ENCODE measurements at regions not wholly inside any gene's neighbourhood (a gene's known extent, or its start where the extent isn't known, plus 50 kb on each side); places are given as distances from the start of the nearest gene placed in this dataset.
"Not testable (repeated sequence)": the region's sequence is repeated elsewhere in the genome, so short reads cannot be mapped to it uniquely, and the experiment has no call there.

DNA sequence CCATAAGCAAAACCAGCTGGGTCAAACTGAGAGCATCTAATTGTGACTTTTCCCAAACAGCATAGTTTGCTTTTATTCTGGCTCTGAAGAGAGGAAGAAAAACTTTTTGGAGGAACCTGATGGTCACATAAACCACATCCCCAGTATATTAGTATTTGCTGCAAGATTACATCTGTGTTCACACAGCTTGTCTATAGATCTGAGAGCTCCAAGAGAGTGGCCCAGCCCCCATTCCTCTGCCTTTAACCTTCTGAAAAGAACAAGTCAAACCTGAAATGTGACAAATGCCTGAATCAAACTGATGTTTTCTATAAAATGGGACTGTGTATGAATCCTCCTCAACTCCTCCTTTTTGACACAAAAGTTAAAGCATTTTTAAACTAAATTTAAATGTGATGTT lies 435.2 kb downstream of the ZNF479 start:
- DNase-seq (ENCODE audit: low read depth in 2 of 3, low spot score in 1 of 3), result not testable (repeated sequence)

DNA sequence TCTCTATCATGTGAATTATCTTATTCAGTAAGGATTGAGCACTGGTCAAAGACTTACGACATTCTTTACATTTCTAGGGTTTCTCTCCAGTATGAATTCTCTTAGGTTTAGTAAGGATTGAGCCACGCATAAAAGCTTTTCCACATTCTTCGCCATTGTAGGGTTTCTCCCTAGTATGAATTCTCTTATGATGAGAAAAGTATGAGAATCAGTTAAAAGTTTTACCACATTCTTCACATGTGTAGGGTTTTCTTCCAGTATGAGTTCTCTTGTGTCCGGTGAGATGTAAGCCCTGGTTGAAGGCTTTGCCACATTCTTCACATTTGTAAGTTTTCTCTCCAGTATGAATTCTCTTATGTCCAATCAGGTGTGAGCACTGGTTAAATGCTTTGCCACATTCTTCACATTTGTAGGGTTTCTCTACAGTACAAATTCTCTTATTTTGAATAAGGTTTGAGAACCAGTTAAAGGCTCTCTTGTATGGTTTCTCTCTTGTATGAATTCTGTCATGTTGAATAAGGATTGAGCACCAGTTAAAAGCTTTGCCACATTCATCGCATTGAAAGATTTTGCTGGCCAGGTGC lies 445.9 kb downstream of the ZNF479 start:
- DNase-seq (ENCODE audit: low read depth in 2 of 3, low spot score in 1 of 3), result no peak

DNA sequence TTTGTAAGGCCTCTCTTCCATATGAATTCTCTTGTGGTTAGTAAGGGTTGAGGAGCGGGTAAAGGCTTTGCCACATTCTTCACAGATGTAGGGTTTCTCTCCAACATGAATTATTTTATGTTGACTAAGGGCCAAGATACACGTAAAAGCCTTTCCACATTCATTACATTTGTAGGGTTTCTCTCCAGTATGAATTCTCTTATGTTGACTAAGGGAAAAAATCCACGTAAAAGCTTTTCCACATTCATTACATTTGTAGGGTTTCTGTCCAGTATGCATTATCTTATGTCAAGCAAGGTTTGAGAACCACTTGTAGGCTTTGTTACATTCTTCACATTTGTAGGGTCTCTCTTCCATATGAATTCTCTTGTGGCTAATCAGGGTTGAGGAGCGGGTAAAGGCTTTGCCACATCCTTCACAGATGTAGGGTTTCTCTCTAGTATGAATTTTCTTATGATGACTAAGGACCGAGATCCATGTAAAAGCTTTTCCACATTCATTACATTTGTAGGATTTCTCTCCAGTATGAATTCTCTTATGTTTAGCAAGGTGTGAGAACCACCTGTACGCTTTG lies 493.0 kb downstream of the ZNF479 start:
- no peak for DNase-seq (ENCODE audit: low read depth in 2 of 3, low spot score in 1 of 3)

DNA sequence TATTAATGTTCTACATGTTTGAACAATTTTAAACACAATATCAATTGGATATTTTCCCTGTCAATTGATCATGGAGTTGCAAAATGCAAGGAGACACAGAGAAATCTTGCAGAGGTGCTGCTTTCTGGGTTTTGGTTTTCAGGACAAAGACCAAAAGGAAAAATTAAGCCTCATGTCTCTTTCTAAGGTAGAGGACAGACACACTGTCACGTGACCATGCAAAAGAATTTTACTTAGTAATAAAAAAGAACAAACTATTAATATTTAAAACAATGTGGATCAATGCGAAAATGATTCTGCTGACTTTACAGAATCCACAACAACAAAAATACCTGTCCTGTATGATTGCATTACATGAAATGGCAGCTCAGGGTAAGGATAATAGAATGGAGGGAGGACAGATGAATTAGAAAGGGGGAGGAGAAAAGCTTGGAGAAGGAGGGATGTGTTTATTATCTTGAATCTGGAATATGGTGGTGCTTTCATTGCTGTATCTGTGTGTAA lies 493.7 kb upstream of the NUPR2 start:
- DNase-seq (ENCODE audit: low read depth in 2 of 3, low spot score in 1 of 3), result no peak

DNA sequence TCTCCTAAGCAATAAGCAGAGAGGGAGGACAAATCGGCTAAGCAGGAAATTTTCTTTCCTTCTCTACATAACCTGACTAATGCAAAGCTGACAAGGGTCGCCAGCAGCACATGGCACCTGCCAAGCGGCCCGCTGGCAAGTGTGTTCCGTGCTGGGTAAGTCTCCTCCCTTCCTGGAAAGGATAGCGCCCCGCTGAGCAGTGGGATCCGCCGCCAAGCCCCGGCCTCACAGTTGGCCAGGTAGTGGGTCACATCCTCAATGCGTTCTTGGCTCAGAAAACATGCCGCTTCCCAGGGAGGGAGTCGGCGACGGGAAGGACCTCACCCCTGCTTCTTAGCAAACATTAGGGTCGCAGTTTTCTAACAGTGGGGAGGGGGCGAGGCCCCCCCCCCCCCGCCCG lies 488.9 kb upstream of the NUPR2 start:
- DNase-seq (ENCODE audit: low read depth in 2 of 3, low spot score in 1 of 3), result no peak

DNA sequence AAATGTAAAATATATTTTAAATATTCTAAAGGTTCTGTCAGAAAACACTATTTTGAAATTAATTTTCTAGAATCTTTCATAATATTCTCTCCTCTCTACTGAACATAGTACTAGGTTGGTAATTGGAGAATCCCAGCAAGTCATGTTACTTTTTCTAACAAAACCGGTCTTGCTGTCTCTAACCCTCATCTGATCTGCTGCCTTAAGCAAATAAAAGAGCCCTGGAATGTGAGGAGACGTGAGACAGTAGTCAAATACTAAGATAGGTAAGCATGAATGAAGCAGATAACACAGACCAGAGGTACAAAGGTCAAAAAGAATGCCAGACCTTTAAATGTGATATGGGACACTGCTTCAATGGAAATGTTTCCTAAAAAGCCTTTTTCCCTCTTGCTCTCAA lies 462.4 kb upstream of the NUPR2 start:
- DNase-seq (ENCODE audit: low read depth in 2 of 3, low spot score in 1 of 3), result no peak

DNA sequence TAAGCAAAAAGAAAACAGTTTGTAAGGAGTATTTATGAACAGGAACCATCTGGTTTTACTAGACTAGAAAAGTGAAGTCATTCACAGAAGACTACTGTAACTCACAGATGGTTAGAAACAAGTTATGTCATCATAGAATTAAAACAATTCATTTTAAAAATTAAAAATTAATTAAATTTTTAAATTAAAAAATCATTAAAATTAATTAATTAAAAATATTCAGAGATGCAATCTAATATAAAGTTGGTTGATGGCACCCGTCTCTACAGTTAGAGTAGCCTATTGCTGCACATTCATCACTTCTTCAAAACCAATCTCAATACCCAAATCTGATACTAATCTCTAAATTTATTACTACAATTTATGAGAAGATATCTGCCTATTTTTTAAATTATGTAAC lies 454.8 kb upstream of the NUPR2 start:
- no peak for DNase-seq (ENCODE audit: low read depth in 2 of 3, low spot score in 1 of 3)

DNA sequence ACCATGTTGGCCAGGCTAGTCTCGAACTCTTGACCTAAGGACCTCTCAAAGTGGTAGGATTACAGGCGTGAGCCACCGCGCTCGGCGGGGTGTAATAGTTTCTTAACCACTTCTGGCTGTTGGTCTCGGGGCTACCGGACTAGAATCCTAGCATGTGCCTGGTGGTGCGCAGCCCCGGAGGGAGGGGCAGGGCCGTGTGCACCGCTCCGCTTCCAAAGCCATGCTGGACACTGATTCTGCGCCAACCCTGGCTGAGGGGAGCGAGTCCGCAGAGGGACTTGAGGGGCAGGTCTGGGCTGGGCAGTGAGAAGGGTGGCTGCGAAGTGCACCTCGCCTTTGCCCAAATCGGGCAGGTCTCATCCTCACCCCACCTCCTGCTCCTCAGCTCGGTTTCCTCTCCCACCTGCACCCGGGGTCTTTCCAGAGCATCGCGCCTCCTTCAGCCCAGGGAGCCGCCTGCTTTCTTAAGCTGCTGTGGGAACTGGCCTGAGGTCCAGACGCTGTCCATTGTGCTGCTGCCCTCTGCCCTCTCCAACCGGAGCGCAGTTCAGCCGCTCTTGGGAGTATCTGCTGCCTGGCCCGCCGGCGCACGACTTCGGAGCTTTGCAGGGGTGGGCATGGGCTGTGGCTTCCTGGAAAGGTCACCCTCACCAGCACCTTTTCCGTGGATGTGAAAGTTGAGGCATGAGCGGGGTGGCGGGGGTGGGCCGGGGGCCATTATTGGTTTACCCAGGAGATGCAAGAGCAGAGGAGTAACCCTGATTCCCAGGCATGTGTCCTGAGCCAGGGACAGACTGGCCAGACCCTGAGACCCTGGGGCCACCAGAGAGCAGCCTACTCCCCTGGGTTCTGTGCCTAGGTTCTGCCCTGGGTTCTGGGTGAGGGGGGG lies 422.6 kb upstream of the NUPR2 start:
- no peak for DNase-seq (ENCODE audit: low read depth in 2 of 3, low spot score in 1 of 3)

DNA sequence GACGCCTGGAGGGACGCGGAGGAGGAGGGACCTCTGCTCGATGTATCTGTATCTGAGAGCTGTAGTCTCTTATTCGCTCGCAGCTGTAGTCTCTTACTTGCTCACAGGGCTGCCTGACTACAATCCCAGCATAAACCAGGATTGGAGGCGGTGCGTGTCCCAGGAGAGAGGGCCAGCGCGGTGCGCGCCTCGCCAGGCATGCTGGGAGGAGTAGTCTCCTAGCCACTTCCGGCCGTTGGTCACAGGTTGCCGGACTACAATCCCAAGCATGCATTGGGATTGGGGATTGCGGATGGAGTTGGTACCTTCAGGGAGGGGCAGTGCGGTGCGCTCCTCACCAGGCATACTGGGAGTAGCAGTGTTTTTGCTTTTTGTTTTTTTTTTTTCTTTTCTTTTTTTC lies 421.7 kb upstream of the NUPR2 start:
- DNase-seq (ENCODE audit: low read depth in 2 of 3, low spot score in 1 of 3), result no peak

DNA sequence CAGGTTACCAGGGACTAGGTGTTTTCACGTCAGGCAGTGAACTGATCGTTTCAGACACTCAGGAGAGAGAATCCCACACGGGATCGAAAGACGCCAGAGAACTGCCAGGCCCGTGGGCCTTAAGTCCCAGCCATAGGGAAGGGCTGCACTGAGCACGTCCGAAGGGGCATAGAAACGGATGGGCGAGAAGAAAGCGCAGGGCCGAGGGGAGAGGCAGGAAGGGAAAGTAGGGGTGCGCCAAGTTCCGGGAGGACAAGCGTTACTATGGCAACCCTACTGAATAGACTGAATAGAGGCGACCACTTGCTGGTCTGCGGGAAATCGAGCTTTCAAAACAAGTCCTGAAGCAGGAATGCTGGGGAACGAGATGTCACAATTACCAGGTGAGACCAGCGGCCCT lies 421.3 kb upstream of the NUPR2 start:
- DNase-seq (ENCODE audit: low read depth in 2 of 3, low spot score in 1 of 3), result no peak

DNA sequence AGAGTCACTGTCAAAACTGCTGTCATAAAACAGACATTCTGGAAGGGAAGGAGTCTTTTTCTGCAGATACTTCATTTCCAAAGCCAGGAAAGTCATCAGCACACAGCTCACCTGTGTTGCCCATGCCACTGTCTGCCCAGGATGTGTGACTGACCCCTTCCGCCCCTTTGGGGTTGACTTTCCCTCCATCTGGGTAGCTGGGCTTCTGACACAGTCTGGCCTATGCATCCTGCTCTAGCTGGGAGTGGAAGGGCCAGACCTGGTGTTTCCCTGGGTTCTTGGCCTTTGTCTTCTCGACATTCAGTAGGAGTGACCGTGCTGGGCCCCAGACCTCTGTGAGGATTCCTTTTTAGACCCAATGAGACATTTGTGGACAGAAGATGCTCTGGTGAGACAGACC lies 378.9 kb upstream of the NUPR2 start:
- DNase-seq (ENCODE audit: low read depth in 2 of 3, low spot score in 1 of 3), result no peak

DNA sequence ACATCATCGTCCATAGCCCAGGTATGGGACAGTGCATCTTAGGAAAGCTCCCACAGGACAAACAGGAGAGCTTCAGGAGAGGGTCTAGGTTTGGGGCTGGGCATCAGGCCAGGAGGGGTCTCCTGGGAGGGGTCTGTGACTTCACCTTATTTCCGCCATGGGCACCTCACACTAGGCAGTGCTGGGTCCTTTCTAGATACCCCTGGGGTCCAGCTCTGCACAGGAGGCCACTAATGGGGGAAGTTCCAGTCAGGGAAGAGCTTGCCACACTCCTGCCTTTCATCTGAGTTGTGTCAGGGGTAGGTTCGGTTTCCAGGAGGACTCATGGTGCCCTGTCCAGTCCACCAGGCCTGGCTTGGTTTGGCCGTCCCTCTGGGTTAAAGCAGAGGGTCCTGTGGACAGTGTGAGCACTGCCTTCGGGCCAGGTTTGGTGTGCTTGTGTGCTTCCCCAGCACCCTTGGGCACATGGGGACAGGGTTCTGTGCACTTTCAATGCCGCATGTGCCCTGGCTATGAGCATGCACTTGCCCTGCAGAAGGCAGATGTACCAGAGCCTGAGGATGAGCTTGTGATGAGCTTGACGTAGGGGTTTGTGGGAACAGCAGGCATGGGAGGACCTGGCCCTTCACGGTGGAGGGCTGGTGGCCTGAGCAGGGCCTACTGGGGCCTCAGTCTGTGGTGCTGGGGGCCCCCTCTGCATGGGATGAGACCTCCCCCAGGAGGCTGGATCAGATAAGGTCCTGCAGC lies 377.7 kb upstream of the NUPR2 start:
- no peak for DNase-seq (ENCODE audit: low read depth in 2 of 3, low spot score in 1 of 3)

DNA sequence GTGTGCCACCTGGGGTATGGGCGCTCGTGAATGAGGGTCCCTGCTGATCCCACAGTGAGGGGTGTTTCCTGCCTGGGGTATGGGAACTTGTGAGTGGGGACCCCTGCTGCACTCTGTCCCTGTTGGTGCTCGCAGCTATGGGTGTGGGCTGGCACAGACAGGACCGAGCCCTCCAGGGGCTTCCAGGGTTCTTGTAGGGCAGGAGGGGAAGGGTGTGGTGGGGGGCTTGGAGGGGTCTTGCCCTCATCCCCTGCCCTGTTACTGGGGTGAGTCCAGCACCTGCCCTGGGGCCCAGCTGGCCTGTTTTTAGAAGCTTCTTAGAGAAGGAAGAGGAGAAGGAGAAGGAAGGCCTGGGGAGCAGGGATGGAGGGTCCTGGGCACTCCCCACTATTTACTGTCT lies 377.0 kb upstream of the NUPR2 start:
- DNase-seq (ENCODE audit: low read depth in 2 of 3, low spot score in 1 of 3), result no peak

DNA sequence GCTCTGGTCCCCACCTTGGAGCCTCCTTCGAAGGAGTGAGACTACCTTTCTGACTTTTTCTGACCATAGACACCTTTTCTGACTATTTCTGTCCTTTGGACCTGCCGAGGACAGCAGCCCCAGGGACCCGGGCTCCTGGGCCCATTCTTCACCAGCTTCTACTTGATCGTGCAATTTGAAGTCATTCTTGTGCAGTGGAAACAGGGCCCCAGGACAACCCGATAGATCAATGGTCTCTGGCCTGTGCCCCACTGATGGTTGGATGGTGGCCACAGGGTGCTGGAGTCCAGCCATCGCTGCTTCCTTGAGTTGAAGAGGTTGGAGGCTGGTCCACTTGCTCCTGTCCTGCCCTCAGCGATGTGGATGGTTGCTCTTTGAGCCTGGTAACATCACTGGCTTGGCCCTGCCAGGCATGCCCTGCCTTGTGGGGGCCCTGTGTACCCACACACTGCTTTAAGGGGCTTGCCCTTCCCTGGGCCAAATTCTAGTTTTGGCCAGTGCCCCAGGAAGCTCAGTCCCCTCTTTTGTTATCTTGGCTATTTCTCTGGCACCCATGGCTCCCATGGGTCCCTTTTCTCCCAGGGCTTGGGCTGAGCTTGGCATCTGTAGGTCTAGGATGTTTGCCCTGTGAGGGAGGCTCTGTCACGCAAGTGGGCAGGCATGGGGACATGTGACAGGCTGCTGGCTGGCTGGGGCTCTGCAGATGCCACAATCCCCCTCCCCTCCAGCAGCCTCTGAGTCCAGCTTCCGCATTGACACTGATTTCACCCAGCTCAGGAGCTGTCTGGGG lies 375.6 kb upstream of the NUPR2 start:
- no peak for DNase-seq (ENCODE audit: low read depth in 2 of 3, low spot score in 1 of 3)

DNA sequence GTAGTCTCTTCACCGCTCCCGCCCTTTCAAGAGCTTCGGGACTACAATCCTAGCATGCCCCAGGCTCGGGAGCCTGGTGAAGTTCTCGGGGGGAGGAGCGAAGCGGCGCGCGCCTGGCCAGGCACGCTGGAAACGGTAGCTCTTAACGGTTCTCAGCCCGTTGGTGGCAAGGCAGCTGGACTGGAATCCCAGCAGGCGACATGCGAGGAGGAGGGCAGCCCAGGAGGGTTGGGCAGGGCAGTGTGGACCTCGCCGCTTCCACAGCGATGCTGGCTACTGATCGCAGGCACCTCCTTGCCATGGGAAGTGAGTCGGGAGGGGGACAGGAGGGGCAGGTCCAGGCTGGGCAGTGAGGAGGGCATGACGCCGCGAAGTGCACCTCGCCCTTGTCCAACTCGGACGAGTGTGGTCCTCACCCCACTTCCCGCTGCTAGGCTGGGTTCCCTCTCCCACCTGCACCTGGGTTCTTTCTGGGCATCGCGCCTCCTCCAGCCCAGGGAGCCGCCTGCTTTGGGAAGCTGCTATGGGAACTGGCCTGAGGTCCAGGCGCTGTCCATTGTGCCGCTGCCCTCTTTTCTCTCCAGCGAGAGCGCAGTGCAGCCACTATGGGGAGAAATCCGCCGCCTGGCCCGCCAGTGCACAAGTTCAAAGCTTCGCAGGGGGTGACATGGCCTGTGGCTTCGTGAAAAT lies 367.8 kb upstream of the NUPR2 start:
- DNase-seq (ENCODE audit: low read depth in 2 of 3, low spot score in 1 of 3), result no peak

DNA sequence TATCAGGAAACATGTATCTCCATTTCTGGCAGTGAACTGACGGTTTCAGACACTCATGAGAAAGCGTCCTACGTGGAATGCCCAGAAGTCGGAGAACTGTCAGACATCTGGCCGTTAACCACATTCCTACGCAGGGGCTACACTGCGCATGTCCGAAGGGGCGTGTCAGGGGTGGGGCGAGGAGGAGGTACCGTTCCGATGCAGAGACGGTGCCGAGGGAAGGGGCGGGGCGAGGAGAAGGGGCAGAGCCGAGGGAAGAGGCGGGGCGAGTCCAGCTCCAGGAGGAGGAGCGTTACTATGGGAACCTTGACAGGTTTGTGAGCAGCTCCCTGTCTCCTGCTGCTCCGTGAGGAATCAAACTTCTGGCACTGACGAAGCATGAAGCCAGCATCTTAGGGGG lies 366.9 kb upstream of the NUPR2 start:
- no peak for DNase-seq (ENCODE audit: low read depth in 2 of 3, low spot score in 1 of 3)

DNA sequence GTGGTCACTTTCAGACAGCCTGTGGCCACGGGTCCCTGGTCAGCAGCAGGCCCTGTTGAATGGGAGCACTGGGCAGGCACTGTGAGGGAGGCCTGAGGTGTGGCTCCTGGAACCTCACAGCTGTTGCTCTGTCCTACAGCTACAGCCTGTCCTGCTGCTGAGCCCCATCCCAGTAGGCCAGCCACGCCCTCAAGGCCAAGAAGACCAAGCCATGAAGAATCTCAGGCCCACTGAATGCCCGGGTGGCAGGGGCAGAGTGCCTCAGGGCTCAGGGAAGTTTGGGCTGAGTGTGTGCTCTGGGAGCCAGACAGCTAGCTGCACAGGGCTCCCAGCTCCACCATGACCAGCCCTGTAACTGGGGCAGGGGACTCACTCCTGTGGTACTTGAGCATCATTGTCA lies 363.5 kb upstream of the NUPR2 start:
- DNase-seq (ENCODE audit: low read depth in 2 of 3, low spot score in 1 of 3), result no peak

DNA sequence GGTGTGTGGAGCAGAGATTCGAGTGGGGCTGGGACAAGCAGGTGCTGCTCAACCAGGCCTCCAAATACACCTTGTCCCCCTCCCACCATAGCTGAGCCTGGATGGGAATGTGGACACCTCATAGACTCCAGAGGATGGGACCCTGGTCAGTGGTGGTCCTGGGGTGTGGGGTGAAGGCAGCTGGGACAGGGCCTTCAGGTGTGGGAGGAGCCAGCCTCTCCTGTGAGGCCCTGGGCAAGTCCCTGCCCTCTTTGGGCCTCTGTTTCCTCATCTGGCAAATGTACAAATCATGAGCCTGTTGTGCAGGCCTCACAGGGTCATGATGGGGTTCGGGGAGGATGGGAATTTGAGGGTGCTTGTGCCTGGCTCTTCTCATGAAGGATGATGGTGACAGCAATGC lies 362.9 kb upstream of the NUPR2 start:
- no peak for DNase-seq (ENCODE audit: low read depth in 2 of 3, low spot score in 1 of 3)

DNA sequence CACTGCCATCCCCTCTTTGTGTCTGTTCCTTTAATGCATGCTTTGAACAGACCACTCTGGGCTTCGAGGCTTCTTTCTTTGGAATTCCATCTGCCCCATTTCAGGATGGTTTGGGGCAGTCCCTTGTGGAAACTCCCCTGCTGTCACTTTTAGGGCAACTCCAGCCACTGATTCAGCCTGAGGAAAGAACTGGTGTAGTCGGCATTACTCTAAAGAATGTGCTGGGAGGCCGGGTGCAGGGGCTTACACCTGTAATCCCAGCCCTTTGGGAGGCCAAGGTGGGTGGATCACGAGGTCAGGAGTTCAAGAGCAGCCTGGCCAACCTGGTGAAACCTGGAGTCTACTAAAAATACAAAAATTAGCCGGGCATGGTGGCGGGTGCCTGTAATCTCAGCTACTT lies 358.1 kb upstream of the NUPR2 start:
- no peak for DNase-seq (ENCODE audit: low read depth in 2 of 3, low spot score in 1 of 3)

DNA sequence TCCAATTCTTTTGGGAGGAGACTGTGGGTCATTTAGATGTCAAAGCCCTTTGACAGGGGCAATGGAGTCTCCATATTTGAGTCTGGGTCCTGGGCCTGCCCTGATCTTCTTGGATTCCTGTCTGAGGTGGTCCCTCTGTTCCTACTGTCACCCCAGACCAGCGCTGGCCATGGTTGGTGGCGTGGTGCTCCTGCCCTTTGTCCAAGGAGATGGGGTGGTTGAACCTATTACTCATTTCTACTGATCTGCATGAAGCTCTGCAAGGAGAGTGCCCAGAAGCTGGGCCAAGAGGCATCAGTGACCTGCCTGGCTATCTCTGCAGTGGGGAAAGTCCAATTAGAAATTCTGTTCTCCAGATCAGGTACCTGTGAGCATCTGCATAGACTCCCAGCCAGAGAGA lies 355.6 kb upstream of the NUPR2 start:
- no peak for DNase-seq (ENCODE audit: low read depth in 2 of 3, low spot score in 1 of 3)
